Upper lobe of left lung (tissue), 4 donors: ENCODE measurements at regions not wholly inside any gene's neighbourhood (a gene's known extent, or its start where the extent isn't known, plus 50 kb on each side); places are given as distances from the start of the nearest gene placed in this dataset.

Experiments
- CTCF ChIP-seq, 6 experiments: fragments of 450-650 bp in 4 of 6; fragments of 200-600 bp in 2 of 6; sonication (generic) in 2 of 6; IDR thresholded peaks; one replicate each; pipeline ENCODE4 v1.5.1; 2016 to 2019; ENCODE audit warnings: antibody characterized with exemption in 6 of 6
- POLR2A ChIP-seq, 4 donors: fragments of 450-650 bp; IDR thresholded peaks; one replicate each; pipeline ENCODE4 v1.5.1; 2016 to 2017; ENCODE audit warnings: antibody characterized with exemption in 4 of 4, mild to moderate bottlenecking in 2 of 4
- POLR2AphosphoS5 ChIP-seq, 2 donors: sonication (generic); formaldehyde crosslinking; IDR thresholded peaks; one replicate each; pipeline ENCODE4 v1.5.1; 2017; ENCODE audit warnings: antibody characterized with exemption in 2 of 2

- TF ChIP-seq CTCF (IDR thresholded peaks at IDR 0.05) (no peak), POLR2A (IDR thresholded peaks at IDR 0.05) (no peak), POLR2AphosphoS5 (IDR thresholded peaks at IDR 0.05) (no peak)
These were observed 71.9 kb downstream of the MRPL46 start for GRCh38 chr15:88395241-88395640.
